WTC11 (cell line): ENCODE measurements at regions not wholly inside any gene's neighbourhood (a gene's known extent, or its start where the extent isn't known, plus 50 kb on each side); places are given as distances from the start of the nearest gene placed in this dataset.

Experiments used
- ATAC-seq: fragments of 200-7000 bp; cut with Tn5 transposase; 2 replicates; pipeline ENCODE4 v1.10.0; 2021; ENCODE audit warnings: mild to moderate bottlenecking, moderate library complexity
- CTCF ChIA-PET: fragments of 300-600 bp; sonication (Branson Sonifier 250); formaldehyde crosslinking; loops from one replicate; lab custom pipeline; 2021; ENCODE audit warnings: antibody characterized with exemption; lab: Charles Lee
- POLR2A ChIA-PET: fragments of 350-600 bp; sonication (Branson Sonifier 250); formaldehyde crosslinking; loops from one replicate; lab custom pipeline; 2021; ENCODE audit warnings: antibody characterized with exemption; lab: Charles Lee
- DNase-seq: peaks from one replicate; pipeline ENCODE4 v3.0.0; 2021; ENCODE audit warnings: low spot score
- H3K27ac Mint-ChIP-seq: 2 replicates; pipeline ENCODE4 v1.8.0; 2021; ENCODE audit warnings: mixed read lengths
- H3K27me3 Mint-ChIP-seq: 2 replicates; pipeline ENCODE4 v1.8.0; 2021; ENCODE audit warnings: low read depth, mild to moderate bottlenecking, moderate library complexity, mixed read lengths
- H3K36me3 Mint-ChIP-seq: 2 replicates; pipeline ENCODE4 v1.8.0; 2021; ENCODE audit warnings: mixed read lengths
- H3K4me1 Mint-ChIP-seq: 2 replicates; pipeline ENCODE4 v1.8.0; 2022; ENCODE audit warnings: mixed read lengths
- H3K4me3 Mint-ChIP-seq: 2 replicates; pipeline ENCODE4 v1.8.0; 2021; ENCODE audit warnings: mild to moderate bottlenecking, moderate library complexity, mixed read lengths
- H3K9me3 Mint-ChIP-seq: 2 replicates; pipeline ENCODE4 v1.8.0; 2021; ENCODE audit warnings: mixed read lengths
- CBFB ChIP-seq: sonication (generic); formaldehyde crosslinking; IDR thresholded peaks from 2 replicates; pipeline ENCODE4 v1.8.1; 2022; ENCODE audit warnings: mild to moderate bottlenecking, low read depth, missing genetic modification reagents
- FOXP1 ChIP-seq: sonication (generic); formaldehyde crosslinking; IDR thresholded peaks from 2 replicates; pipeline ENCODE4 v1.8.0; 2022; ENCODE audit warnings: missing genetic modification reagents, mild to moderate bottlenecking, moderate library complexity, borderline replicate concordance
- GRHL2 ChIP-seq: fragments of 250-450 bp; sonication (Bioruptor Pico); IDR thresholded peaks from 2 replicates; pipeline ENCODE4 v1.8.0; 2022; ENCODE audit warnings: mild to moderate bottlenecking, moderate library complexity; ENCODE audit not compliant: insufficient replicate concordance, severe bottlenecking
- GTF2I ChIP-seq: fragments of 250-450 bp; sonication (Bioruptor Pico); conservative IDR thresholded peaks from 2 replicates; pipeline ENCODE4 v1.4.0; 2021; ENCODE audit warnings: mild to moderate bottlenecking
- HMGA2 ChIP-seq: fragments of 250-450 bp; sonication (Bioruptor Pico); IDR thresholded peaks from 2 replicates; pipeline ENCODE4 v1.4.0; 2021; ENCODE audit warnings: mild to moderate bottlenecking, moderate library complexity
- KAT7 ChIP-seq: sonication (generic); formaldehyde crosslinking; IDR thresholded peaks from 2 replicates; pipeline ENCODE4 v1.8.1; 2023; ENCODE audit warnings: missing genetic modification reagents, mild to moderate bottlenecking, borderline replicate concordance
- MYBL2 ChIP-seq: sonication (generic); formaldehyde crosslinking; IDR thresholded peaks from 2 replicates; pipeline ENCODE4 v1.8.1; 2023; ENCODE audit warnings: mild to moderate bottlenecking, moderate library complexity, missing genetic modification reagents
- NR3C1 ChIP-seq: sonication (generic); formaldehyde crosslinking; conservative IDR thresholded peaks from 2 replicates; pipeline ENCODE4 v1.8.1; 2023; ENCODE audit warnings: low read depth, mild to moderate bottlenecking, missing genetic modification reagents
- OVOL2 ChIP-seq: fragments of 250-450 bp; sonication (Bioruptor Pico); IDR thresholded peaks from 2 replicates; pipeline ENCODE4 v1.9.0; 2021; ENCODE audit warnings: mild to moderate bottlenecking, borderline replicate concordance
- RORB ChIP-seq: fragments of 250-450 bp; sonication (Bioruptor Pico); IDR thresholded peaks from 2 replicates; pipeline ENCODE4 v1.9.0; 2021; ENCODE audit warnings: mild to moderate bottlenecking
- TCF7 ChIP-seq: sonication (generic); formaldehyde crosslinking; IDR thresholded peaks from 2 replicates; pipeline ENCODE4 v1.8.0; 2022; ENCODE audit warnings: mild to moderate bottlenecking, low read depth, missing genetic modification reagents, moderate library complexity
- TEAD1 ChIP-seq: sonication (generic); formaldehyde crosslinking; IDR thresholded peaks from 2 replicates; pipeline ENCODE4 v1.8.0; 2022; ENCODE audit warnings: mild to moderate bottlenecking, missing genetic modification reagents
- ZNF121 ChIP-seq: sonication (generic); formaldehyde crosslinking; IDR thresholded peaks from 2 replicates; pipeline ENCODE4 v1.8.0; 2023; ENCODE audit warnings: missing genetic modification reagents
- ZNF138 ChIP-seq: sonication (generic); formaldehyde crosslinking; conservative IDR thresholded peaks from 2 replicates; pipeline ENCODE4 v1.8.1; 2022; ENCODE audit warnings: mild to moderate bottlenecking, moderate library complexity, missing genetic modification reagents
- ZNF263 ChIP-seq: sonication (generic); formaldehyde crosslinking; IDR thresholded peaks from 2 replicates; pipeline ENCODE4 v1.8.1; 2022; ENCODE audit warnings: low read depth, mild to moderate bottlenecking, moderate library complexity, missing genetic modification reagents
- ZNF416 ChIP-seq: fragments of 250-450 bp; sonication (Bioruptor Pico); IDR thresholded peaks from 2 replicates; pipeline ENCODE4 v1.9.0; 2021; ENCODE audit warnings: mild to moderate bottlenecking, inconsistent platforms
- ZNF671 ChIP-seq: fragments of 250-450 bp; sonication (Bioruptor Pico); IDR thresholded peaks from 2 replicates; pipeline ENCODE4 v1.8.0; 2021; ENCODE audit warnings: mild to moderate bottlenecking
- TF ChIP-seq, protein P1 (sequence below): fragments of 250-450 bp; sonication (Bioruptor Pico); IDR thresholded peaks from 2 replicates; pipeline ENCODE4 v2.1.2; 2022; ENCODE audit warnings: mild to moderate bottlenecking, moderate library complexity
- TF ChIP-seq, protein P2 (sequence below): sonication (generic); formaldehyde crosslinking; IDR thresholded peaks from 2 replicates; pipeline ENCODE4 v1.8.0; 2022; ENCODE audit warnings: missing genetic modification reagents
- TF ChIP-seq, protein P3 (sequence below): sonication (generic); formaldehyde crosslinking; IDR thresholded peaks from 2 replicates; pipeline ENCODE4 v1.8.0; 2022; ENCODE audit warnings: mild to moderate bottlenecking, missing genetic modification reagents

DNA sequence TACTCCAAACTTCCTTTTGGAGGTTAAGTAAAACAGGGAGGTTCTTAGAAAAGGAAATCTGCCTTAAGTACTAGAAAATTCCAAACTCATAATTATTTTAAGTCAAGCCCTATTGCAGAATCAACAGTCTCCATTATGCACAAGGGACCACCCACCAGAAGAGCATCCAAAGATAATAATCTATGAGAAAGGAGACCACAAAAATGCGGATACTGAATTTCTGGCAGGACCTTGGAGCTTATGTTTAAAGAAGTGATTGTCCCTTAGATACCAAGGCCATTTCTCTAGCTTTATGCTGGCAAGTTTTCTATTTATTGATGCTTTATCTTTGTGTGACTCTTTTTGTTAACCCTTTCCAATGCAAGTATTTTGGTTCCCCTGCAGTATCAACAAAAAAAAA lies 404.0 kb upstream of the MMADHC start:
- ATAC-seq, result no peak
- H3K4me3 Mint-ChIP-seq, result no peak overlapping the region
- no peak for DNase-seq
- CTCF ChIA-PET, result no interaction called here
- no peaks in the 10 kb centered on the region for H3K27me3 Mint-ChIP-seq
- H3K9me3 Mint-ChIP-seq, result peaks cover 11% of the 10 kb centered on the region
- H3K27ac Mint-ChIP-seq, result no peak overlapping the region
- POLR2A ChIA-PET, result no interaction called here
- no peaks in the 10 kb centered on the region for H3K36me3 Mint-ChIP-seq
- H3K4me1 Mint-ChIP-seq, result no peaks in the 10 kb centered on the region
- TF ChIP-seq CBFB (CRISPR knock-in tag) (no peak), FOXP1 (CRISPR knock-in tag) (no peak), ZNF263 (CRISPR knock-in tag) (no peak), HMGA2 (CRISPR knock-in tag) (no peak), MYBL2 (no peak), ZNF138 (CRISPR knock-in tag) (no peak), NR3C1 (CRISPR knock-in tag) (no peak), TCF7 (no peak), GTF2I (CRISPR knock-in tag) (no peak), ZNF416 (CRISPR knock-in tag) (no peak), ZNF121 (CRISPR knock-in tag) (no peak), GRHL2 (CRISPR knock-in tag) (no peak), KAT7 (CRISPR knock-in tag) (no peak)

DNA sequence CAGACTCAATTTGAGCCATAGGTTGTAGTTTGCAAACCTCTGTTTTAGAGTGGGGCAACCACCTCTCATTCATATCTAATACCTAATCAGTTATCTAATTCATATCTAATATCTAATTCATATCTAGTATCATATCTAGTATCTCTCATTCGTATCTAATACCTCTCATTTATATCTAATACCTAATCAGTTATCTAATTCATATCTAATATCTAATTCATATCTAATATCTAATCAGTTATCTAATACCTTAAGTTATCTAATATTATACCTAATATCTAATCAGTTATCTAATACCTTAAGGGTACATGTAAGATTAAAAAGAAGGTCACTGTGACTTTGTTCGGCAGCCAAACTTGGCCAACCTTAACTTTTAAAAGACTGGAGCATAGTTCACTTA lies 403.4 kb upstream of the MMADHC start:
- TF ChIP-seq, protein P1, sequence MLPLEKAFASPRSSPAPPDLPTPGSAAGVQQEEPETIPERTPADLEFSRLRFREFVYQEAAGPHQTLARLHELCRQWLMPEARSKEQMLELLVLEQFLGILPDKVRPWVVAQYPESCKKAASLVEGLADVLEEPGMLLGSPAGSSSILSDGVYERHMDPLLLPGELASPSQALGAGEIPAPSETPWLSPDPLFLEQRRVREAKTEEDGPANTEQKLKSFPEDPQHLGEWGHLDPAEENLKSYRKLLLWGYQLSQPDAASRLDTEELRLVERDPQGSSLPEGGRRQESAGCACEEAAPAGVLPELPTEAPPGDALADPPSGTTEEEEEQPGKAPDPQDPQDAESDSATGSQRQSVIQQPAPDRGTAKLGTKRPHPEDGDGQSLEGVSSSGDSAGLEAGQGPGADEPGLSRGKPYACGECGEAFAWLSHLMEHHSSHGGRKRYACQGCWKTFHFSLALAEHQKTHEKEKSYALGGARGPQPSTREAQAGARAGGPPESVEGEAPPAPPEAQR, result no peak
- TF ChIP-seq MYBL2 (no peak), TEAD1 (no peak), HMGA2 (CRISPR knock-in tag) (no peak), ZNF671 (no peak), RORB (CRISPR knock-in tag) (no peak), KAT7 (CRISPR knock-in tag) (no peak), TCF7 (no peak), OVOL2 (no peak)
- TF ChIP-seq, protein P2, sequence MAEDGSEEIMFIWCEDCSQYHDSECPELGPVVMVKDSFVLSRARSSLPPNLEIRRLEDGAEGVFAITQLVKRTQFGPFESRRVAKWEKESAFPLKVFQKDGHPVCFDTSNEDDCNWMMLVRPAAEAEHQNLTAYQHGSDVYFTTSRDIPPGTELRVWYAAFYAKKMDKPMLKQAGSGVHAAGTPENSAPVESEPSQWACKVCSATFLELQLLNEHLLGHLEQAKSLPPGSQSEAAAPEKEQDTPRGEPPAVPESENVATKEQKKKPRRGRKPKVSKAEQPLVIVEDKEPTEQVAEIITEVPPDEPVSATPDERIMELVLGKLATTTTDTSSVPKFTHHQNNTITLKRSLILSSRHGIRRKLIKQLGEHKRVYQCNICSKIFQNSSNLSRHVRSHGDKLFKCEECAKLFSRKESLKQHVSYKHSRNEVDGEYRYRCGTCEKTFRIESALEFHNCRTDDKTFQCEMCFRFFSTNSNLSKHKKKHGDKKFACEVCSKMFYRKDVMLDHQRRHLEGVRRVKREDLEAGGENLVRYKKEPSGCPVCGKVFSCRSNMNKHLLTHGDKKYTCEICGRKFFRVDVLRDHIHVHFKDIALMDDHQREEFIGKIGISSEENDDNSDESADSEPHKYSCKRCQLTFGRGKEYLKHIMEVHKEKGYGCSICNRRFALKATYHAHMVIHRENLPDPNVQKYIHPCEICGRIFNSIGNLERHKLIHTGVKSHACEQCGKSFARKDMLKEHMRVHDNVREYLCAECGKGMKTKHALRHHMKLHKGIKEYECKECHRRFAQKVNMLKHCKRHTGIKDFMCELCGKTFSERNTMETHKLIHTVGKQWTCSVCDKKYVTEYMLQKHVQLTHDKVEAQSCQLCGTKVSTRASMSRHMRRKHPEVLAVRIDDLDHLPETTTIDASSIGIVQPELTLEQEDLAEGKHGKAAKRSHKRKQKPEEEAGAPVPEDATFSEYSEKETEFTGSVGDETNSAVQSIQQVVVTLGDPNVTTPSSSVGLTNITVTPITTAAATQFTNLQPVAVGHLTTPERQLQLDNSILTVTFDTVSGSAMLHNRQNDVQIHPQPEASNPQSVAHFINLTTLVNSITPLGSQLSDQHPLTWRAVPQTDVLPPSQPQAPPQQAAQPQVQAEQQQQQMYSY (CRISPR knock-in tag), result no peak
- TF ChIP-seq, protein P3, sequence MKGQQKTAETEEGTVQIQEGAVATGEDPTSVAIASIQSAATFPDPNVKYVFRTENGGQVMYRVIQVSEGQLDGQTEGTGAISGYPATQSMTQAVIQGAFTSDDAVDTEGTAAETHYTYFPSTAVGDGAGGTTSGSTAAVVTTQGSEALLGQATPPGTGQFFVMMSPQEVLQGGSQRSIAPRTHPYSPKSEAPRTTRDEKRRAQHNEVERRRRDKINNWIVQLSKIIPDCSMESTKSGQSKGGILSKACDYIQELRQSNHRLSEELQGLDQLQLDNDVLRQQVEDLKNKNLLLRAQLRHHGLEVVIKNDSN (CRISPR knock-in tag), result no peak
- H3K9me3 Mint-ChIP-seq, result peaks cover 11% of the 10 kb centered on the region
- H3K27me3 Mint-ChIP-seq, result no peaks in the 10 kb centered on the region

More for the DNA sequence above, 403.4 kb upstream of the MMADHC start:
- ChIA-PET CTCF (no interaction called here), POLR2A (no interaction called here)
- Mint-ChIP-seq H3K4me1 (no peaks in the 10 kb centered on the region), H3K36me3 (no peaks in the 10 kb centered on the region), H3K27ac (no peak overlapping the region), H3K4me3 (no peak overlapping the region)
- no peak for ATAC-seq
- DNase-seq, result no peak
